Upper lobe of left lung (tissue), 4 donors: ENCODE measurements at regions not wholly inside any gene's neighbourhood (a gene's known extent, or its start where the extent isn't known, plus 50 kb on each side); places are given as distances from the start of the nearest gene placed in this dataset.

Source experiments
- CTCF ChIP-seq, 6 experiments: fragments of 450-650 bp in 4 of 6; fragments of 200-600 bp in 2 of 6; sonication (generic) in 2 of 6; IDR thresholded peaks; one replicate each; pipeline ENCODE4 v1.5.1; 2016 to 2019; ENCODE audit warnings: antibody characterized with exemption in 6 of 6
- POLR2A ChIP-seq, 4 donors: fragments of 450-650 bp; IDR thresholded peaks; one replicate each; pipeline ENCODE4 v1.5.1; 2016 to 2017; ENCODE audit warnings: antibody characterized with exemption in 4 of 4, mild to moderate bottlenecking in 2 of 4

- TF ChIP-seq CTCF (IDR thresholded peaks at IDR 0.05) (no peak), POLR2A (IDR thresholded peaks at IDR 0.05) (no peak)
Observed at GRCh38 chr3:11699083-11699427, 55.3 kb upstream of the VGLL4 start.
